Stimulated activated CD4-positive, alpha-beta T cell treated with anti-CD3 and anti-CD28 coated beads, Interleukin-2, amount 100 ng/mL, for 4 hours (primary cell): ENCODE measurements at regions not wholly inside any gene's neighbourhood (a gene's known extent, or its start where the extent isn't known, plus 50 kb on each side); places are given as distances from the start of the nearest gene placed in this dataset.

Experiments
- DNase-seq: peaks from one replicate; pipeline ENCODE4 v3.0.0-alpha.2; 2020; ENCODE audit warnings: low read depth

GRCh38 chr12:98402091-98402490 is 113.3 kb upstream of the TMPO start:
- no peak for DNase-seq

GRCh38 chr12:98402671-98403070 is 112.7 kb upstream of the TMPO start:
- DNase-seq: no peak

GRCh38 chr12:98403385-98403784 is 112.0 kb upstream of the TMPO start:
- no peak for DNase-seq

- DNase-seq: no peak
These were observed 111.5 kb upstream of the TMPO start for GRCh38 chr12:98403936-98404335.

- DNase-seq: no peak
These were observed 109.5 kb upstream of the TMPO start for GRCh38 chr12:98405805-98406366.

GRCh38 chr12:98406378-98406777 is 109.0 kb upstream of the TMPO start:
- no peak for DNase-seq

- no peak for DNase-seq
These were observed 106.7 kb upstream of the TMPO start for GRCh38 chr12:98408681-98409080.

- no peak for DNase-seq
These were observed 105.8 kb upstream of the TMPO start for GRCh38 chr12:98409548-98409947.

GRCh38 chr12:98410356-98410755 is 105.0 kb upstream of the TMPO start:
- DNase-seq: no peak

- no peak for DNase-seq
These were observed 98.5 kb upstream of the TMPO start for GRCh38 chr12:98416845-98417244.

GRCh38 chr12:98417266-98417665 is 98.1 kb upstream of the TMPO start:
- no peak for DNase-seq

- DNase-seq: no peak
These were observed 96.9 kb upstream of the TMPO start for GRCh38 chr12:98418357-98419075.

- DNase-seq: no peak
These were observed 96.2 kb upstream of the TMPO start for GRCh38 chr12:98419081-98419794.

GRCh38 chr12:98419795-98420404 is 95.5 kb upstream of the TMPO start:
- no peak for DNase-seq

GRCh38 chr12:98420461-98420860 is 94.9 kb upstream of the TMPO start:
- no peak for DNase-seq

GRCh38 chr12:98421316-98421715 is 94.1 kb upstream of the TMPO start:
- DNase-seq: no peak

- DNase-seq: no peak
These were observed 93.0 kb upstream of the TMPO start for GRCh38 chr12:98422359-98422758.

GRCh38 chr12:98422812-98423211 is 92.6 kb upstream of the TMPO start:
- no peak for DNase-seq

- DNase-seq: no peak
These were observed 91.4 kb upstream of the TMPO start for GRCh38 chr12:98423963-98424362.

GRCh38 chr12:98424726-98425401 is 90.5 kb upstream of the TMPO start:
- DNase-seq: peak; percentile 11

GRCh38 chr12:98425859-98426258 is 89.5 kb upstream of the TMPO start:
- DNase-seq: no peak

GRCh38 chr12:98431089-98431488 is 84.3 kb upstream of the TMPO start:
- no peak for DNase-seq
